ENCODE measurements at regions not wholly inside any gene's neighbourhood (a gene's known extent, or its start where the extent isn't known, plus 50 kb on each side); places are given as distances from the start of the nearest gene placed in this dataset.
A peak's percentile ranks its signal among the peaks of the same experiment; 100 is the strongest.
"Not testable (repeated sequence)": the region's sequence is repeated elsewhere in the genome, so short reads cannot be mapped to it uniquely, and the experiment has no call there.

DNA sequence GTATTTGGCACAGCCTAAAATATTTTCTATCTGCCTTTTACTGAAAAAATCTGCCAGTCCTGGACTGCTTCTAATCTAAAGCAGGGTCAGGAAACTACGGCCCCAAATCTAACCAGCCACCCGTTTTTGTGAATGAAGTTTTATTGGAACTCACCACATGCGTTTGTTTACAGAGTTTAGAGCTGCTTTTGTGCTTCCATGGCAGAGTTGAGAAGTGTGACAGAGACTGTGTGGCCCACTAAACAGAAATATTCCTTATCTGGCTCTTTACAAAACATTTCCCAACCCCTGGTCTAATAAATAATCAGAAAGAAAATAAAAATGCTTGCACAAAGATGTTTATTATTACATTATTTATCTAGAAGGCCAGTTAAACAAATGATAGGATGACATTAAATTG lies 110.2 kb downstream of the COPRS start:
- DNase-seq (ENCODE audit: low spot score): no peak

DNA sequence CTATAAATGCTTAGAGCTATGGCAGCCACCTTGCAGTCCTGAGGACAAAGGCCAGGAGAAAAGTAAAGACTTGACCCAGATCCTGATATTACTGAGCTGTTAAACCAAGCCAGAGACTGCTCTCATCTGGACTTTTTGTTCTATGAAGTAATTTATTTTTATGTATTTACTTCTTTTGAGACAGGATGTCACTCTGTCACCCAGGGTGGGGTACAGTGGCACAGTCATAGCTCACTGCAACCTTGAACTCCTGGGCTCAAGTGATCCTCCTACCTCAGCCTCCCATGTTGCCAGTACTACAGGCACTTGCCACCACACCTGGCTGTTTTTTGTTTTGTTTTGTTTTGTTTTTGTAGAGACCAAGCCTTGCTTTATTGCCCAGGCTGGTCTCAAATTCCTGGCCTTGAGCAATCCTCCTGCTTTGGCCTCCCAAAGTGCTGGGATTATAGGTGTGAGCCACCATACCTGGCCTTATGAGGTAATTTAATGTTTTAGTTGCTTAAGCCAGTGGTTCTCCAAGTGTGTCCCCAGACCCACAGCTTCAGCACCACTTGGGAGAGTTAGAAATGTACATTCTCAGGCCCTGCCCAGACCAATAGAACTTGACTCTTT lies 112.1 kb downstream of the COPRS start:
- DNase-seq (ENCODE audit: low spot score): no peak

DNA sequence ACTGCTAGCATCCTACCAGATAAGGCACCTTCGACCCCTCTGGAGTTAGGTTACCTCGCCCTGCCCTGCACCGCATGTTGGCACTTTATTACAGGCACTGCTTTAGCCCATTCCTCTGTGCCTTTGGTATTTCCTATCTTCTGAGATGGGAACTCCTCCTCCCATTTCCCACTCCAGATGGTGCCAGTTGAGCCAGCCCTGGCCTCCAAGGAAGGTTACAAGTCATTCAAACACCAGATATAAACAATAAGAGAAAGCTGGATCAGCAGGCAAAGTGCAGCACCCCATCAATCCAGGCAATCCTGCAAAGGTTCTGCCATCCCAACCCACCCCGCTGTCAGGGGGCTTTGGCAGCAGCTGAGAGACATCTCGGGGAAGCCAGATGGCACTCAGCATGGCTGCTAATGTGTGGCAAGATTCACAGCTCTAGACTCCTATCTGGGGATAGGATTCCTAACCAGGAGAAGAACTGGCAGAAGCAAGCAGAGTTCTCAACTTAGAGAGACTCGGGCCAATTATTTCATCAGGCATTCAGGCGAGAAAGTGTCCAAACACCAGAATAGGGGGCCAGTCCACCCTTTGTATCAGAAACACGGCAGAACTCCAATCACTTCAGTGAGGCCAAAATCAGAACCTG lies 113.0 kb downstream of the COPRS start:
- DNase-seq (ENCODE audit: low spot score): no peak

DNA sequence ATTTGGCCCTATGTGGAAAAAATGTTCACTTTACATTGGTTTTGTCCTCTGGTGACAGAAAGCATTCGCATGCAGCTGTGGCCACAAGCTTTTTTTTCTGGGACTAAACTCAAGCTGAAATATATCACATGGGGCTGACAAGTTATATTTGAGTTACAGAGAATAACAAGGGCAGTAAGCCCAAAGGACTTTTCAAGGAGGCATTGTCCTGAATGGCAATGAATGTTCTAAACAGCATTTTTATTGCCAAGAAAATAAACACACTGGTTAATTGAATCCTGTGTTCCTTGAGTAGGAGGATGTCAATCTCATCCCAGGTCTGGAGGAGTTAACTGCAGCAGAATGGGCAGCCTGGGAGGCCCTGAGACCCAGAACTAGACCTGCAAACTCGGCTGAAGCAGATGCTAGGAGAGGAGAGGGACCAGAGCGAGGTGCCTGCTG lies 114.5 kb downstream of the COPRS start:
- no peak for DNase-seq (ENCODE audit: low spot score)

DNA sequence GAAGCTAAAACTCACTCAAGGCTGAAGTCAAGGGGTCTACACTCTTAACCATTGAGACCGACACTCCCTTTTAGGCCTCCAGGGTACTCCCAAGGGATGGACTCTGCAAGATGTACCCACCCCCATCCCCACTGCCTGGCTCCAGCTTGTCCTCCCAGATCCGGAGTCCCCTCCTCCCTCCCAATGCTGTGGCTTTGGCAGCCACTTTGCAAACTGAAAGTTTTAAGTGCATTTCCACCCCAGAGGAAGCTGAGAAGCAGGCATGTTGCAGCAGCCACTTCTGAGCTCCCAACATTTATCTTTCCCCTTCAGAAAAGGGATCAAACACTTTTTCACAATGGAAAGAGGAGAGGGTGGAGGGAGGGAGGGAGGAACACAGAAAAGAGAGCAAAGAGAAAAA lies 115.2 kb downstream of the COPRS start:
- DNase-seq (ENCODE audit: low spot score): no peak

DNA sequence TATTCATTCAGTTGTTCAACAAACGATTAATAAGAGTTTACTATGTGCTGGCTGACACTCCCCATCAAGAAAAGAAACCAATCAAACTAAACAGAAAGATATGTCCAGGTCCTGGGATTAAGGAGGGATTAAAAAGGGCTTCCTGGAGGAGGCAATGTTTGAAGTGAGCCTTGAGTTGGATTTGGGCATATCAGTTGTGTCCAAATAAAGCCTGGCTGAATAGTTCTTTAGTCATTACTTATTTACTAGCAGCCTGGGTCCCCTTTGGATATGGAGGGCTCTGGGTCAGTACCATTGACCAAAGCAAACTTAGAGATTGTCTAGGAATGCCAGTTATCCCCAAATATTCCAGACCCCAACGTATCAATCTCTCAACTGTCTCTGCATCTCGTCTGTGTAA lies 117.7 kb downstream of the COPRS start:
- DNase-seq (ENCODE audit: low spot score): no peak

DNA sequence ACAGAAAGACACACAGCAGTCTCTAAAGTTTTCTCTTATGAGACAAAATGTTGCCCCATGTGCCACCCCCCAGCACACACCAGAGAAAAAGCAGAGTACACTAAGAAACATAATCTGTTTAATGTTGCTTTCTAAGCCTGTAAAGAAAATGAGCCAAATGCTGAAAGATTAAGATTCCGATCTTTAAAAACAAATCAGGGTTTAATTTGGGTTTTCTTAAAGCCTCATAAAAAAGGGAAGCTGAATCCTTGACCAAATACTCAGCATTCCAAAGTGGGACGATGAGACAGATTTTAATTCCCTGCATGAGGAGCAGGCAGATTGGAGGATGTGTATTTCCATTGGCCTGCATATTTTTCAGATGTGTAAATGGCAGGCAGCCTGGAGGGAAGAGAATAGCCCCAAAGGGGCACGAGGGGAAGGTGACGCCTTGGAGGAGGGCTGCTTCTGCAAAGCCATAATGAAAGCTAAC lies 118.4 kb downstream of the COPRS start:
- no peak for DNase-seq (ENCODE audit: low spot score)

DNA sequence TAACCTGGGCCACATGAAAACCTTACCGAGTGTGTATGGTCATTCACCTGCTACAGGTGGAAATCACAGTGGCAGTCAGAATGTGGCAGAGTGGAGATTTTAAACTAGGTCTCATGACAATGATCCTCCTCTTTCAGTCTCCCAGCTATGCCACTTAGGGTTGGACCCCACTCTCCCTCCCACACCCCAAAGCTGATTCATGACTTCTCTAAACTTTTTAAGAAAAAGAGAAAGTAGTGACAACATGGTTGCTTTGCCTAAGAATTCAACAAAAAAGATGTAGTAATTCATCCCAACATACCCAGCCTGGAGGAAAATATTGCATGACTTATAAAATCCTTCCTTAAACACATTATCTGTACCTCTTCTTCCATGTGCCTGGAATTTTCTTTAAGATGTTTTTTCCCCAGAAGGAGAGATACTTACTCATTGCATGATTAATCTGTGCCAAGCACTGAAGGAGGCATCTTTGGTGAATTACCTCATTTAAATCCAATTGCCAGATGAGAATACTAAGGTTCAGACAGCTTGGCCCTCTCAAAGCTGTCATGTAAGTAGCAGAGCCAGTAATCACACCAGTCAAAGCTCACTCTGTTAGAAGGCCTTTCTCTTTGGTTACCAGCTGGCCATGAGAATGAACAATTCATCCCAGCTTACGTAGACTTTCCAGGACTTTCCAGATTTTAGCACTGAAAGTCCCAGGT lies 119.9 kb downstream of the COPRS start:
- DNase-seq (ENCODE audit: low spot score): no peak

DNA sequence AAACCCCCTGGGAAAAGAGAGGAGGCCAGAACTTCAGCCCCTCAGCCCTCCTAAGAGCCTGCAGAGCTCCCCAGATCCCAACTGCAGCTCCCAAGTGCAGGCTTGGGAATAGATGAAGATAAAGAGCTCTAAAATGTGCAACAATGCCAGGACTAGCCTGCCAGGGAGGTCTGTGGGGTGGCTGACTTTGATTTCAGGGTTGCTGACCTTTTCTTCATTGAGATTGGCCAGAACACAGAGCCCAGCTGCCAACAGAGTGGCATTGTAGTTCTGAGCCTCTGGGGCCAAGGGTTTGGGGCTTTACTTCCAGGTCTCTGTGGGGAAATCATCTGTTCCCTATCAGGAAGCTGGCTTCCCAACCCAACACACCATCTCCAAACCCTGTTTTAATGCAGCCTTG lies 120.6 kb downstream of the COPRS start:
- DNase-seq (ENCODE audit: low spot score): no peak

DNA sequence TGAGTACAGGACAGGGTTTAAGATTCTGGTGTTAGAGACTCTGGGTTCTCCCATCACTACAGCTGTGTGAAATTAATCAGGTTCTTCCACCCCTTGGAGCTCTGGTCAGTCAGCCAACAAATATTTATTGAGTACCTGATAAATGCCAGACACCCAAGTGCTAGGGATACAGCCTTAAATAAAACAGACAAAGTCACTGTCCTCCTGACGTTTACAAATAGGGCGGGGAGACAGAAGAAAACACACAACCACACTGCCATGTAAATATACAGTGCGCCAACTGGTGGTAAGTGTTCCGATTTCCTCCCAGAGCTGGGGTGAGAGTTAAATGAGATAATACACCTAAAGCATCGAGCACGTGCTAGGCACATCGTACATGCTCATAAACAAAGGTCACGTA lies 121.0 kb downstream of the COPRS start:
- DNase-seq (ENCODE audit: low spot score): no peak

DNA sequence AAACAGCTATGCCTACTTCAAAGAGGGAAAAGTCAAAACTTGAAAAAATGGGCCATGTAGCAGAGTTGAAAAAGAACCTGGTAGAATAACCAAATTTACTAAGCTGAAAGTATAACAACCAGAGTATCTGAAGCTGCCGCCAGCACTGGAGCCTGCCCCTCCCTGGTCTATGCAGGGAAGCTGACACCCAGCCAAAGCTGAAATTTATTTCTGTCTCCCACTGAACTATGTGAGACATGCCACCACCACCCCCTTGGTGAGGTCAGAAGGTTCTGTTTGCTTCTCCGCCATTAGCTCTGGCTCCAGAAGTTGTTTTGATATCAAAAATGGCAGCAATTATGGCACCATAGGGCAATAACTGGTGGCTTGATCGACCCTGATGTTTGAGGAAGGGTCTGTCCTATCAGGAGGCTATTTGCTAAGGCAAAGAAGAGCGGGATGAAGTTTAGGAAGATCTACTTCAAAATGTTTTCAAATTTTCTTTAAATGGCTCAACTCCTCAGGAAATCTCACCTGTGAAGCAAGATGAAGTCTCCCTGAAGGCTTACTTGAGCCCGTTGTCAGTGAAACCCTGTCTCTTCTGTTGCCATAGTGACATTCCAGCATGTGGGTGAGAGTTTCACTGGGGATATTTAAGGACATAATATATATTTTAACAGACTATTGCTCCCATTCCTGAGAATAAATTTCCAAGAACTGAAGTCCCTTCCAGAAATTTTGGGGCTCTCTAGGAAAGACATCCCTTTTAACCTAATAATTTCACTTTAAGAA lies 122.0 kb downstream of the COPRS start:
- no peak for DNase-seq (ENCODE audit: low spot score)

DNA sequence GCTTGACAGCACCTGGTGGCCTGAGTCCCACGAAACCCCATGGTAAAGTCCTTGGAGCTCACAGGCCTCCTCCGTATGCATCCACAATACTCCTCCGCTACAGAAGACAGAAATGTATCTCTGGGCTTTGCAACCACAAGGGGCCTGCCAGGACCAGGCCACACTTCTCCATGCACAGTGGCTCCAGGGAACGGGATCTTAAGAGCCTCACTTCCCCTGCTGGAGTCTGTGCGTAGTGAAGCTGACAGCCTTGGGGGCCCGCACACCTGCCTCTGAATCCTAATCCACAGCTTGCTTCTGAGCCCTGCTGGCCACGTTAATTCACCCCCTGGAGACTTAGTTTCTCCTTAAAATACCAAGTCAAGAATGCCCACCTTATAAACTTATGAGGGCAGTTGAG lies 125.7 kb downstream of the COPRS start:
- DNase-seq (ENCODE audit: low spot score): no peak

DNA sequence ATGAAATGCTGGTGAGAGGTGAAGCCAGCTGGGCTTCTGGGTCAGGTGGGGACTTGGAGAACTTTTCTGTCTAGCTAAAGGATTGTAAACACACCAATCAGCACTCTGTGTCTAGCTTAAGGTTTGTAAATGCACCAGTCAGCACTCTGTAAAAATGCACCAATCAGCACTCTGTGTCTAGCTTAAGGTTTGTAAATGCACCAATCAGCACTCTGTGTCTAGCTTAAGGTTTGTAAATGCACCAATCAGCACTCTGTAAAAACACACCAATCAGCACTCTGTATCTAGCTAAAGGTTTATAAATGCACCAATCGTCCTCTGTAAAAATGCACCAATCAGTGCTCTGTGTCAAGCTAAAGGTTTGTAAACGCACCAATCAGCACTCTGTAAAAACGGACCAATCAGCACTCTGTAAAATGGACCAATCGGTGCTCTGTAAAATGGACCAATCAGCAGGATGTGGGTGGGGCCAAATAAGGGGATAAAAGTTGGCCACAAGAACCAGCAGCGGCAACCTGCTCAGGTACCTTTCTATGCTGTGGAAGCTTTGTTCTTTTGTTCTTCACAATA lies 127.4 kb downstream of the COPRS start:
- DNase-seq (ENCODE audit: low spot score): peak; percentile 32

DNA sequence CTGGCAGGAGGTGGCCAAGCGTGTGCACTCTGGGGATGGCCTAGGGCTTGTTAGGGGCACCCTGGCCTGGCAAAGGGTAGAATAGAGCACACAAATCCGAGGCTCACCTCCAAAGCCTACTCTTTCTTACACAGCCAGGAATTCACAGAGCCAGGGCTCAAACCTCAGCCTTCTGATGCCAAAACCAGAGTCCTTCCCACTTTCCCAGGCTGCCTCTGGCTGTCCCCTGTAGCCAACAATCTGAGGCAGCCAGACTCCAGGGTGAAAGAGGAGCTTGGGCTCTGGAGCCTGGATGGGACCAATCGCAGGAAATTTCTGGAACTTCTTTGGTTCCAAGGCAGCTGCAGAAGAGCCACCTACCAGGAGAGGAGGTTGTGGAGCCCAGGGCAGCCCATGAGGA lies 127.9 kb downstream of the COPRS start:
- DNase-seq (ENCODE audit: low spot score): no peak

DNA sequence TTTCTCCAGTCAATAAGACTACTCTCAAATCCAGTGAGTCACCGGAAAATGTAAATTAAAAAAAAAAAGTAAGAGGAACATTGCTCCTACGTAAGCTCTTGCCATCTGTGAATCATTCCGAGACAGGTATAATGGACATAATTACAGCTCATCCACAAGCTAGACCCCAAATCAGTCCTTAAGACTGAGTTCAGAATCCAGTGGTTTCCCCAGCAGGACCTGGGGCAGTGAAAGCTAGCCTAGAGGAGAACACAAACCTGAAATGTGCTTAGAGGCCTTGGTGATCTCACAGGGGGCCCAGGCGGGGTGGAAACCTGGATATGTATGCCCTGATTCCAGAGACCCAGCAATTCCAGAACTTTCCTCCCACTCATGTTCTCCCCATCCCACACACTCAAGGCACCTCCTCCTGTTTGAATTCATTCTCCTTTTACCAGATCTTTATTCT lies 132.0 kb downstream of the COPRS start:
- no peak for DNase-seq (ENCODE audit: low spot score)

DNA sequence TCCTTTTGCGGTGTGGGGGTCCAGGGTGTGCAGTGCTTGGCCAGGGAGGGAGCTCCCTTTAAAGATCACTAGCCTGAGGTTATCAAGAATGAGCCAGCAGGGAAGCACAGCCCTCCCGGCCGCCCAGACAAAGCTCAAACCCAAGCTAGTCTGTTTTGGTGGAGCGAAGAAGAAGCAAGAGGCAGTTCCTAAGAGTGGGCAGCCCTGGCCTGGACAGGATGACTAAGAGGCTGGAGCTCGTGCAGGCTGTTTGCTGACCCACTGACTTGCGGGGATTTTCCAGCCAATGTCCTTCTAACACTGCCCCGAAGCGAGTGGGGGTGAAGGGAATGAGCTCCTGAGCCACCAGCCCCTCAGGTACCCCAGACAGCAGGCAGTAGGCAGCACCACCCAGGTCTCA lies 134.4 kb downstream of the COPRS start:
- no peak for DNase-seq (ENCODE audit: low spot score)

DNA sequence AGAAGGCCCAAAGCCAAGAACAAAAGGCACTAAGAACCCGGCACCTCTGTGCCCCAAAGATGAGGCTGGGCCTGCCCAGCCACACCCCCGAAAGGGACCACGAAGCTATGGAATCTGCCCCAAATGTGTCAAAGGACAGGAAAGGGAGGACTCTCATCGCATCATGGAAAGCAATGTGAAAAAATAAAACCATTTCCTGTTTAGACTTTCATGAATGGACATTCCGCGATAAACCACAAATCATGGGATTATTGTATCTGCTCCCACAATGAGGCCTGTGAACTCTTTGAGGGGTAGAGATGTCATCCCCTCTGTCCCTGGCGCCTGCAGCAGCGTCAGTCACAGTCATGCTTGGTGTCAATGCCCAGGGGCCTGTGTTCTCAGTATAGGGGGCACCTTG lies 135.0 kb downstream of the COPRS start:
- DNase-seq (ENCODE audit: low spot score): no peak

DNA sequence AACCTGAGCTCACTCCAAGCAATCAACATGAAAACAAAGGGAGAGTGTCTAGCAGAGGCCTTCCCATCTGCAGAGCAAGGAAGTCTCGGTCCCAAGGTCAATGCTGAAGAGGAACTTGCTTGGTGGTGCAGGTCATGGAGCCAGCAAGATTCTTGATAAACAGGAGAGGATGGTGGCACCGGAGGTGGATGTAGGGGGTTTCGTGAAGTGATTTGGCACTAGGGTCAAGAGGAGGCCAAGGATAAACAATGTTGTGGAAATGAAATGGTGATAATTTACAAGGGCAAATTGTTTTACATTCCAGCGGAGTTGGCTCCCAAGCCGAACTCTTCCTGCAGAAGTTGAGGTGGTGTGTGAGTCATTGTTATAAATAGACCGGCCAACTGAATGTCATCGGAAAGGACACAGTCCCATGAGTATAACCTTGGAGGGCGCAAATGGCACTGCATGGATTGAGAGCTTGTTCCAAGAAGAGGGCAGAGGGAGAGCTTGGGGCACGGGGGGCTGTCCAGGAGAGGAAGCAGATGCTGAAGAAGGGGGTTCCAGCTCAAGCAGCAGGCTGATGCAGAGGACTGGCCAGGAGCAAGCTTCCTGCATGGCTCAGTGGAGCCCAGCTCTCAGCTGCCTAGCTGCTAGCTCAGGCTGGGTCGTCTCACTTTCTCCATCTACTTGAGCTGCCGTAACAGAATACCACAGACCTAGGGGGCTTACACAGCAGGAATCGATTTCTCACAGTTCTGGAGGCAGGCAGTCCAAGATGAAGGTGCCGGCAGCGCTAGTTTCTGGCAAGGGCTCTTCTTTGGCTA lies 136.6 kb downstream of the COPRS start:
- DNase-seq (ENCODE audit: low spot score): no peak

DNA sequence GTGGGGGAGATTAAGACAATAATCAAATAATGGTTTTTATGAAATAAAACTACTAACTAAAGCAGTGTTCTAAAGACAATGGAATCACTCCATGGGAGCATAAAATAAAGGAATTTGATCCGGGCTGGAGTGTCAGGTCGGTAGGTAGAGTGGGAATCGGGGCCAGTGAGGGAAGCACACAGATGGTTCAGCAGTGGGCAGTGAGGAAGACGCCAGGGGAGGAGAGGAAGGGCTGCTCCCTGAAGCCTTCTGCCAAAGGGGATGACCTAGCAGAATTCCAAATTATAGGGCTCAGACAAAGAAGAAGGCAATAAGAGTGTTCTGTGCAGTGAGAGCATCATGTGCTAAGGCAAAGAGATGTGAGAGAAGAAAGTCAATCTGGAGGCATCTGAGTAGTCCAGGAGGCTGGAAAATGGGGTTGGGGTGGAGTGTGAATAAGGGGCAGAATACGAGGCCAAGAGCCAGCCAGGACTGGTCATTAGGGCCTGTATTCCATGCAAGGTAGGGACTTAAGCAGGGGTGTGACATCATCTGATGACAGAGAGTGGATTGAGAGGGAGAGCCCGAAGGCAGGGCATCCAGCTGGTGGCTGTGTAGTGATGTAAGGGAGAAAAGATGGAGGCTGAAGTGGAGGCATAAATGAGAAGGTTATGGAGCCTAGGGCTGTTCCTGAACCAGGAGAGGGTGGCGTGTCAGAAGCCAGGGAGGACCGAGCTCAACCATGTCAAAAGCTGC lies 137.6 kb downstream of the COPRS start:
- DNase-seq (ENCODE audit: low spot score): no peak

DNA sequence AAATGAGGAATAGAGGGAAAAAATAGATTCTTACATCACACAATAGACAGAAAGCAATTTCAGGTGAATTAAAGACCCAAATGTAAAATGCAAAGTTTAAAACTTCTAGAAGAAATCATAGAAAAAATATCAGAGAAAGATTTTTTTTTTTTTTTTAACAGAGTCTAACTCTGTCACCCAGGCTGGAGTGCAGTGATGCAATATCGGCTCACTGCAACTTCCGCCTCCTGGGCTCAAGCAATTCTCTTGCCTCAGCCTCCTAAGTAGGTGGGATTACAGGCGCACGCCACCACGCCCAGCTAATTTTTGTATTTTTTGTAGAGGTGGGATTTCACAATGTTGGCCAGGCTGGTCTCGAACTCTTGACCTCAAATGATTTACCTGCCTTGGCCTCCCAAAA lies 141.8 kb downstream of the COPRS start:
- not testable (repeated sequence) for DNase-seq (ENCODE audit: low spot score)

DNA sequence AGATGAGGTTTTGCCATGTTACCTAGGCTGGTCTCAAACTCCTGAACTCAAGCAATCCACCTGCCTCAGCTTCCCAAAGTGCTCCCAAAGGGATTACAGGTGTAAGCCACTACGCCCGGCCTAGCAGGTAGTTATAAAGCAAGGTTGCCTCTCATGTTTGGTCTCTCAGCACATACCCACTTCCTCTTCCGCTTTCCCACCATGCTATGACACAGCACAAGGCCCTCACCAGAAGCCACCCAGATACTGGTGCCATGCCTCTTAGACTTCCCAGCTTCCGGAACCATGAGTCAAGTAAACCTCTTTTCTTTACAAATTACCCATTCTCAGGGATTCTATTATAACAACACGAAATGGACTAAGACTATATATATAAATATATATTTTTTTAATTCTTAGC lies 143.6 kb downstream of the COPRS start:
- DNase-seq (ENCODE audit: low spot score): no peak
